ENCODE measurements at regions not wholly inside any gene's neighbourhood (a gene's known extent, or its start where the extent isn't known, plus 50 kb on each side); places are given as distances from the start of the nearest gene placed in this dataset.

DNA sequence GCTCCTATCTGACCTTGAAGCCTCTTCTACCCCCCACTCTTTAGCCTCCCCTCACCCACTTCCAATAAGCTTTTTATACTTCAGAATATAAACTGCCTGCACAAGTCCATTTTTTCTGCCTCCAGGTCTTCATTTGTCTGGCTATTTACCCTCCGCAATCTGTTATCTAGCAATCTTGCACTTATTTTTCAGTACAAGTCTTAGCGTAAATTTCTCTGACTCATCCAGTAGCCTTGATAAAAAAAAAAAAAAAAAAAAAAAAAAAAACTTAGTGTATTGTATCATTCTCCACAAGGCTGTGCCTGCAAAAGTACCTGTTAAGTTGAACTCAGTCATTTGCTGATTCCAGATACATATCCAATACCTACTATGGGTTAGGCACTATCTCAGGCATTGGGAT, 219.5 kb upstream of the DKK2 start:
- DNase-seq (ENCODE audit: low spot score) (no peak), ATAC-seq (no peak)

DNA sequence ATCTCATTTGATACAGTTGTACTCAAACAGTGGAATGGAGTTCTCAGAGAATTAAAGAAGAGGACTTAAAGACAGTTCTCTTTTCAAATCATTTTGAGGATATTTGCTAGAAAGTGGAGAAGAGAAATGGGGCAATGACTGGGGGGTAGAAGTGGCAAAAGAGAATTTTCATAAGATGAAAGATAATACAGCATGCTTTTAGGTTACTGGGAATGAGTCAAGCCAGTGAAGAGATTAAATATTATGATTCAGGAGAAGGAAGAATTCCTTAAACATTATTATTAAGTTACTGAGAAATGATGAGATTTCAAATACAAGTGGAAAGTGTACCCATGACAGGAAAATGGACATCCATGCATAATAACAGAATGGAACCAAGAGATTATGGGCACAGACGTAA, 219.0 kb upstream of the DKK2 start:
- ATAC-seq, result no peak
- DNase-seq (ENCODE audit: low spot score), result no peak

DNA sequence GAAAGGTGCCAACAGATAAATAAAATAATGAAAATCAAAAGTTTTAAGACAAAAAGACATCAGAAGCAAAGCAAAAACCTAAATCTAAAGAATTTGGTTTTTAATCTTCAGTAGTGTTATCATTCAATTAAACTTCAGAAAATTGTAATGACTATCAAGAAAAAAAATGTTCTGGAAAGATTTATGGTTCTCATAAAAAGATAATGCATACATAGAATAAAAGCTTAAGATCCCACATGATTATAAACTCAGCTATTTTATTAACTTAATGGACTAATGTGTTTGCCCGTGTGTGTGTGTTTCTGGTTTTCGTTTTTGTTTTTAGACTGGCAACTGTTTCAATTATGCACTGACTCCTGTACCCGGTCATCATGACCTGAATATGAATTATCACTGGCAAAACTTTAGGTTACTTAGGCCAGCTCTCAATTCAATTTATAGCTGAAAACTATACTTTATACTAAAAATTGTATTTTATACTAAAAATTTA, 217.5 kb upstream of the DKK2 start:
- DNase-seq (ENCODE audit: low spot score), result no peak
- no peak for ATAC-seq

DNA sequence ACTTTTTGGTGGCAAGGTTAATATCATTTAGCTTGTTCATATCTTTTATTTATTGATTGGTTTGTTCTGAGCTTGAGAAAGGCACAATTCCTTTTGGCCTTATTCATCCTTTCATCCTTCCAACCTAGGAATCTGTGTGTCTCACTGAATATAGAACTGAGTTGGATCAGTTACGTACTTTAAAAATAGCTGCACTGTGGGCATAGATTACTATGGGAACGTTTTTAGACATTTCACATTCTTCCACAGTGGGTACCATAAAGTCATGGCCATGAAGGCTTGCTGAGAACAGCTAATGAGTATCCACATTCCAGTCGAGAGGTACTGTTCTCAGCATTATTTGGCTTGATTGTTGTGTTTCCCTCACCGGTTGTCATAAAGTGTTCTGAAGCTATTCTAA, 217.0 kb upstream of the DKK2 start:
- ATAC-seq (no peak), DNase-seq (ENCODE audit: low spot score) (no peak)

DNA sequence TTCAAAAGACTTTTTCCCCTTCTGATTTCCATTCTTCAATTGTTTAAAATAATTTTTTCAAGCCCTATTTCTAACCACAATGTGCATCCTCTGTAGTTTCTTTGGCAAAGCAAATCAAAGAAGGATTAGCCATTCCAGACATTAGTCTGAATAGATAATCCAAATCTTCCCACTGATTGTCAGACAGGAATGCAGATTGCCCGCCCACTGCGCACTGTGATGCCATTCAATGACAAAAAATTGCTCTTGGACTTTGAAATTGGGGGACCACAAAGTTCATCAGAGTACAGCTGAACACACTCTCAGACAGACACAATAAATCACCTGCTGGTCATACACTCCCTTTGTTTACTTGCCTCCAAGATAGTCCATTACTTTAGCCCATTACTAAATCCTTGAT, 216.5 kb upstream of the DKK2 start:
- no peak for ATAC-seq
- no peak for DNase-seq (ENCODE audit: low spot score)

DNA sequence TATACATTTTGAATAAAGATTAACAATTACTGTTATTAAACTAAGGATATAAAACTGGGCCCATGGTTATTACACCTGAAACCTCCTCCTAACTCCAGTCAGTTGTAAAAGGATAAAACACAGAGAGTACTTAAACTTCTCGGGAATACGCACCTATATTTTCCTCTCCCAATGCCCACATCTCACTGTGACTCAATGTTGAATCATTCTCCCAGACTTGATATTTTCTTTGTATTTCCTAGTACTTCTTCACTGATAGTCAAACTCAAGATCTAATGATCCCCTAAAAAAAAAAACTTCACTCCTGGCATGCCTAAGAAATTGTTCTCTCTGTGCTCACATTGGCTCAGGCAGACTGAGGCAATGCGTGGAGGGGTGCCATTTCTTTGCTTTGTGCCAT, 212.5 kb upstream of the DKK2 start:
- DNase-seq (ENCODE audit: low spot score), result no peak
- ATAC-seq, result no peak

DNA sequence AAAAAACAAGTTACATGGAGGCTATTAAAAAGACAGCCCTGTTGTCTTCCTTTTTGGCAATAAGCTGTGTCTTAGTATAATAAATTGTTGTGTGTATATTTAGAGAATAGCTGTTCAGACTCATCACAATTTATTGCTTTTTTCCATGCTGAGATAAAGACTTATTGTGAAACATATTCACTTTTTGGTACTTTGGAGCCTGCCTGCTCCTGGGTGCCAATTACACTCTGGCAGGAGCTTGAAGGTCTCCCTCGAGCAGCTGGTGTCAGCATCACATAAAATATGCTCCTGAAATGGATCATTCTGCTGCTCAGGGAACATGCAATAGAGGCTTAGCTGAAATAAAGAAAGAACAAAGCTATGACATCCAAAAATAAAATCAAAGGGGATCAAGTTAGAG, 211.6 kb upstream of the DKK2 start:
- ATAC-seq, result no peak
- DNase-seq (ENCODE audit: low spot score), result no peak

- DNase-seq (ENCODE audit: low spot score) (no peak), ATAC-seq (no peak)
These were observed 210.6 kb upstream of the DKK2 start for GRCh38 chr4:107246761-107247160.

- no peak for ATAC-seq
- DNase-seq (ENCODE audit: low spot score), result no peak
These were observed 207.1 kb upstream of the DKK2 start for GRCh38 chr4:107243141-107243781.

GRCh38 chr4:107220976-107221375, 184.9 kb upstream of the DKK2 start:
- ATAC-seq, result no peak
- no peak for DNase-seq (ENCODE audit: low spot score)

GRCh38 chr4:107219681-107220080, 183.6 kb upstream of the DKK2 start:
- DNase-seq (ENCODE audit: low spot score), result no peak
- no peak for ATAC-seq

GRCh38 chr4:107216379-107216778, 180.3 kb upstream of the DKK2 start:
- ATAC-seq (no peak), DNase-seq (ENCODE audit: low spot score) (no peak)

GRCh38 chr4:107215222-107215621, 179.1 kb upstream of the DKK2 start:
- DNase-seq (ENCODE audit: low spot score) (no peak), ATAC-seq (no peak)

DNA sequence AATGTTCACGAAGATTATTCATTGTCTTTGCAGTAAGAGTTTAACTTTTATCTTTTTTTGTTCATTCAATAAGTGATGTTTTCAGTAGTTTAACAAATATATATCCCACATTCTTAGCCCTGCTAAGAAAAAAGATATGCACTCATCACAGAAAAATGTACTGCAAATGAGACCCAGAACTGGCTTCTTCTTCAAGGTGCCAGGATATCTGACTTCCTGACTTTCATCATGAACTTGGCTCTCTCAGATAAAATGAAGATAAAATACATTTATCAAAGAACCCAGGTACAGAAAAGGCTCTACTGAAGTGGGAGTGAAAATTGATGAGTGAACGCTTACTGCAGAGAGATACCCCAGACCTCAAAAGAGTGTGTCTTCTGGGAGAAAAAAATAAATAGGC, 177.8 kb upstream of the DKK2 start:
- ATAC-seq (no peak), DNase-seq (ENCODE audit: low spot score) (no peak)

GRCh38 chr4:107213410-107213809, 177.3 kb upstream of the DKK2 start:
- ATAC-seq (no peak), DNase-seq (ENCODE audit: low spot score) (no peak)

DNA sequence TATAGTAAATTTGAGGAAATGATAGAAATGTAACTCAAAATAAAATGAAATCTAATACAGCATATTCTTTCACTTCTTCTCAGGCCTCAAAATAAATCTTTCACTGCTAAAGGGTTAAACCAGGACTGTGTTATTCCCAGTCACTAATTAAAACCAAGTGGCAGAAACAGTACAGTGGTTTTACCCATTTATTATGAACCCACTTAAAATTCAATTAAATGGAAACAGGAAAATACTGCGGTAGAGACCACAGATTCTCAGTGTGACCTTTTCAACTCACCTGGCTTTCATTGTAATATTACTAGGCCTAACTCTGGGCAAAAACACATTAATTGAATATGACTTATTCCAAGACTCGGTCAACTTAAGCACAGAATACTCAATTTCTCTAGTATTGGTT, 176.5 kb upstream of the DKK2 start:
- ATAC-seq (no peak), DNase-seq (ENCODE audit: low spot score) (no peak)

- DNase-seq (ENCODE audit: low spot score) (no peak), ATAC-seq (no peak)
These were observed 174.5 kb upstream of the DKK2 start for GRCh38 chr4:107210450-107211239.

DNA sequence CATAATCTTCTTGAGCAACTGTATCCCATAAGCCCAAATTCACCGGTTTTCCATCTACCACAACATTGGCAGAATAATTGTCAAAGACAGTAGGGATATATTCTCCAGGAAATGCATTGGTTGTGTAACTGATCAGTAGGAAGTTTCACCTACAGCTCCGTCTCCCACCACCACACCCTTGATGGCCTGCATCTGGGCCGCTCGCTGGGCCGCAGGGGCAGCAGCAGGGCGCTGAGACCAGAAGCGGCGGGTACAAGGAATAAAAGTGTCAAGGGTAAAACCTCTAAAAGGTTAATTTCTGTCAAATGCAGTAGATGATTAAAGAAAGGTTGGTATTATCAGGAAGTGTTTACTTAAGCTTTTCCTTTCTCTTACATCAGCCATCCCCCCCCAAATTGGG, 167.6 kb upstream of the DKK2 start:
- DNase-seq (ENCODE audit: low spot score), result no peak
- no peak for ATAC-seq

- ATAC-seq, result no peak
These were observed 166.6 kb upstream of the DKK2 start for GRCh38 chr4:107202744-107203143.

DNA sequence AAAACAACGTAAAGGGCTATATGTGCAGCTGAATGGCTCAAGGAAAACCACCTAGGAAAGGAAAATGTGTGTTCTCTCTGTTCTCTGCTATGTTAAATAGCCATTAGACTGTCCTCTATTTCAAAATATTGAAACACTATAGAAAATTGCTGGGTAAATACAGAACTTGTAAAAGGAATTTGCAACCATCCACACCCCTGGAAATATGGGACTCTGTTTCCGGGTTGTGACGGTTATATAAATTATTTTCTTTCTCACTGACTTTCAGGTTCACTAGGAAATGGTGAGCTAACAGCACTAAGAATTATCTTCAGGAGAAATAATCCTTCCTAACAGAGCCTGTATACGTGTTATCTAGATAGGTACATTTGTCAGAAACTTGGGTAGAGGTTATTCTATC, 161.0 kb upstream of the DKK2 start:
- no peak for DNase-seq (ENCODE audit: low spot score)
- ATAC-seq, result no peak

More at GRCh38 chr4:107202744-107203143, 166.6 kb upstream of the DKK2 start:
- DNase-seq (ENCODE audit: low spot score), result no peak

- ATAC-seq (no peak), DNase-seq (ENCODE audit: low spot score) (no peak)
These were observed 160.2 kb upstream of the DKK2 start for GRCh38 chr4:107196312-107196711.

GRCh38 chr4:107194005-107194404, 157.9 kb upstream of the DKK2 start:
- ATAC-seq, result no peak
- DNase-seq (ENCODE audit: low spot score), result no peak

GRCh38 chr4:107192601-107193000, 156.5 kb upstream of the DKK2 start:
- DNase-seq (ENCODE audit: low spot score), result no peak
- ATAC-seq, result no peak

Data from left lobe of liver (tissue), 2 donors.